GM12873 (cell line): ENCODE measurements at regions not wholly inside any gene's neighbourhood (a gene's known extent, or its start where the extent isn't known, plus 50 kb on each side); places are given as distances from the start of the nearest gene placed in this dataset.

Source experiments
- CTCF ChIP-seq: IDR thresholded peaks from 2 replicates; pipeline ENCODE4 v1.5.1; 2012; ENCODE audit warnings: low read depth, mild to moderate bottlenecking, moderate library complexity, low read length, control low read depth; ENCODE audit not compliant: insufficient read depth; ENCODE audit errors: missing control alignments

- TF ChIP-seq CTCF: no peak
Observed at GRCh38 chr5:33048315-33048714, 337.2 kb downstream of the NPR3 start.

GRCh38 chr5:33049298-33049697, 338.2 kb downstream of the NPR3 start:
- TF ChIP-seq CTCF: no peak

GRCh38 chr5:33049842-33050241, 338.7 kb downstream of the NPR3 start:
- no peak for TF ChIP-seq CTCF

GRCh38 chr5:33059081-33059480, 348.0 kb downstream of the NPR3 start:
- TF ChIP-seq CTCF: no peak

GRCh38 chr5:33065131-33065530, 354.0 kb downstream of the NPR3 start:
- no peak for TF ChIP-seq CTCF

GRCh38 chr5:33067291-33067690, 356.2 kb downstream of the NPR3 start:
- no peak for TF ChIP-seq CTCF

GRCh38 chr5:33068786-33069185, 357.7 kb downstream of the NPR3 start:
- TF ChIP-seq CTCF: no peak
